ENCODE measurements at regions not wholly inside any gene's neighbourhood (a gene's known extent, or its start where the extent isn't known, plus 50 kb on each side); places are given as distances from the start of the nearest gene placed in this dataset.

- TF ChIP-seq POLR2A (IDR thresholded peaks at IDR 0.05; ENCODE audit: low read length): no peak
- TF ChIP-seq GATA1 (IDR thresholded peaks at IDR 0.05; ENCODE audit: low read depth, low read length): no peak
Observed at GRCh38 chr2:121164042-121164441, 121.0 kb downstream of the TFCP2L1 start.

GRCh38 chr2:121165038-121165542 lies 119.9 kb downstream of the TFCP2L1 start:
- DNase-seq: no peak
- no peak for TF ChIP-seq GATA1 (IDR thresholded peaks at IDR 0.05; ENCODE audit: low read depth, low read length)
- no peak for TF ChIP-seq POLR2A (IDR thresholded peaks at IDR 0.05; ENCODE audit: low read length)

More at GRCh38 chr2:121164042-121164441, 121.0 kb downstream of the TFCP2L1 start:
- DNase-seq: no peak

Data from erythroblast (primary cell).